ENCODE measurements at regions not wholly inside any gene's neighbourhood (a gene's known extent, or its start where the extent isn't known, plus 50 kb on each side); places are given as distances from the start of the nearest gene placed in this dataset.

- POLR2A ChIA-PET, result interaction anchor here (1.2 kb wide), 1 partner anchor 11 kb away, joined by 3 read pairs; no protein-coding TSS in a partner anchor
- TF ChIP-seq, protein P1, sequence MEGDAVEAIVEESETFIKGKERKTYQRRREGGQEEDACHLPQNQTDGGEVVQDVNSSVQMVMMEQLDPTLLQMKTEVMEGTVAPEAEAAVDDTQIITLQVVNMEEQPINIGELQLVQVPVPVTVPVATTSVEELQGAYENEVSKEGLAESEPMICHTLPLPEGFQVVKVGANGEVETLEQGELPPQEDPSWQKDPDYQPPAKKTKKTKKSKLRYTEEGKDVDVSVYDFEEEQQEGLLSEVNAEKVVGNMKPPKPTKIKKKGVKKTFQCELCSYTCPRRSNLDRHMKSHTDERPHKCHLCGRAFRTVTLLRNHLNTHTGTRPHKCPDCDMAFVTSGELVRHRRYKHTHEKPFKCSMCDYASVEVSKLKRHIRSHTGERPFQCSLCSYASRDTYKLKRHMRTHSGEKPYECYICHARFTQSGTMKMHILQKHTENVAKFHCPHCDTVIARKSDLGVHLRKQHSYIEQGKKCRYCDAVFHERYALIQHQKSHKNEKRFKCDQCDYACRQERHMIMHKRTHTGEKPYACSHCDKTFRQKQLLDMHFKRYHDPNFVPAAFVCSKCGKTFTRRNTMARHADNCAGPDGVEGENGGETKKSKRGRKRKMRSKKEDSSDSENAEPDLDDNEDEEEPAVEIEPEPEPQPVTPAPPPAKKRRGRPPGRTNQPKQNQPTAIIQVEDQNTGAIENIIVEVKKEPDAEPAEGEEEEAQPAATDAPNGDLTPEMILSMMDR (conservative IDR thresholded peaks at IDR 0.05; ENCODE audit: low read length), result no peak
- no peak for TF ChIP-seq EZH2phosphoT487 (IDR thresholded peaks at IDR 0.05; ENCODE audit: borderline replicate concordance, low read depth, low read length)
- BruUV-seq (replicated peaks), result no TSS peak
- DNase-seq (ENCODE audit: low spot score), result no peak
- H3K79me2 ChIP-seq (ENCODE audit: insufficient read depth, low read depth, low read length), result no peaks in the 10 kb centered on the region
- CTCF ChIA-PET (ENCODE audit: unreplicated experiment), result no interaction called here
- no peak overlapping the region for H3K4me2 ChIP-seq (ENCODE audit: low read length)
- no peaks in the 10 kb centered on the region for H4K20me1 ChIP-seq (ENCODE audit: insufficient read depth, low read length)
- no peaks in the 10 kb centered on the region for H3K4me1 ChIP-seq (ENCODE audit: insufficient read depth, low read length, poor library complexity, severe bottlenecking)
- no peaks in the 10 kb centered on the region for H3K36me3 ChIP-seq (ENCODE audit: insufficient read depth, low read length)
- no peak overlapping the region for H2AFZ ChIP-seq (ENCODE audit: low read length)
- no peaks in the 10 kb centered on the region for H3K9me3 ChIP-seq (ENCODE audit: low read length)
- intact Hi-C loops (cut with micrococcal nuclease; ENCODE audit: unreplicated experiment), result no loop called here
- H3K9me2 ChIP-seq (ENCODE audit: insufficient read depth, low read length), result no peaks in the 10 kb centered on the region
- H3K27ac ChIP-seq (ENCODE audit: low read depth, low read length, poor library complexity, severe bottlenecking), result no peak overlapping the region
- no peak overlapping the region for H3K4me3 ChIP-seq (ENCODE audit: low read depth, low read length, poor library complexity, severe bottlenecking)
Observed at GRCh38 chr15:29873264-29873663, 51.0 kb upstream of the TJP1 start.

DNA sequence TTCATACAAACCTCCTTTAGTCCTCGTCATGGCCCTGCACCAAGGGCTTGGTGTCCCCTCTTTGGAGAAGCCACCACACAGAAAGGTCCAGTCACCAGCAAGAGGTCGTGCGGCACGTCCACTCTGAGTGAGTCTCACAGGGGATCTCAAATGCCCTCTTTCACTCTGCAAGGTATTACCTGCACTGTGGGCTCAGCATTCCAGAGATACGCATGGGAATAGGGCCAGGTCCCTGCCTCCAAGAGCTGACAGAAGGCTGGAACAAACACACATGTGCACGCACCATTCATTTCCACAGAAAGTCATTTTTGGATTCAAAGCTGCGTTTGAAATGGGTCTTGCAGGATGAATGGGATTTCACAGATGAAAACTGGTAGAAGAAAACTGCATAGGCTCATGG is 50.4 kb upstream of the TJP1 start:
- Histone ChIP-seq H3K4me3 (ENCODE audit: low read depth, low read length, poor library complexity, severe bottlenecking) (no peak overlapping the region), H3K4me2 (ENCODE audit: low read length) (no peak overlapping the region), H3K9me3 (ENCODE audit: low read length) (no peaks in the 10 kb centered on the region), H3K4me1 (ENCODE audit: insufficient read depth, low read length, poor library complexity, severe bottlenecking) (no peaks in the 10 kb centered on the region), H3K36me3 (ENCODE audit: insufficient read depth, low read length) (no peaks in the 10 kb centered on the region), H3K9me2 (ENCODE audit: insufficient read depth, low read length) (no peaks in the 10 kb centered on the region), H3K27ac (ENCODE audit: low read depth, low read length, poor library complexity, severe bottlenecking) (no peak overlapping the region), H3K79me2 (ENCODE audit: insufficient read depth, low read depth, low read length) (no peaks in the 10 kb centered on the region), H4K20me1 (ENCODE audit: insufficient read depth, low read length) (no peaks in the 10 kb centered on the region), H2AFZ (ENCODE audit: low read length) (no peak overlapping the region)
- intact Hi-C loops (cut with micrococcal nuclease; ENCODE audit: unreplicated experiment), result no loop called here
- no TSS peak for BruUV-seq (replicated peaks)
- ChIA-PET CTCF (ENCODE audit: unreplicated experiment) (no interaction called here), POLR2A (interaction anchor here (1.2 to 1.5 kb wide), 2 partner anchors 11 to 53 kb away, joined by 3 to 4 read pairs; no protein-coding TSS in a partner anchor)
- DNase-seq (ENCODE audit: low spot score), result no peak
- TF ChIP-seq EZH2phosphoT487 (IDR thresholded peaks at IDR 0.05; ENCODE audit: borderline replicate concordance, low read depth, low read length), result no peak
- TF ChIP-seq, protein P1 (conservative IDR thresholded peaks at IDR 0.05; ENCODE audit: low read length), result no peak
